Panc1 (cell line): ENCODE measurements at regions not wholly inside any gene's neighbourhood (a gene's known extent, or its start where the extent isn't known, plus 50 kb on each side); places are given as distances from the start of the nearest gene placed in this dataset.

Experiments used
- CTCF ChIP-seq: fragments of 450-650 bp; IDR thresholded peaks from 2 replicates; pipeline ENCODE4 v1.5.1; 2017; ENCODE audit warnings: mild to moderate bottlenecking
- REST ChIP-seq, 2 experiments: IDR thresholded peaks; 2 replicates each; pipeline ENCODE4 v1.6.1; 2011 to 2012; ENCODE audit warnings: low read depth in 2 of 2, control low read depth in 1 of 2, low read length in 1 of 2, mild to moderate bottlenecking in 1 of 2, moderate library complexity in 1 of 2; ENCODE audit not compliant: insufficient read depth in 1 of 2

GRCh38 chr5:14965815-14966214, 94.2 kb upstream of the ANKH start:
- TF ChIP-seq CTCF (no peak), REST (IDR thresholded peaks at IDR 0.05; ENCODE audit: insufficient read depth in 1 of 2, low read depth in 2 of 2, low read length in 1 of 2) (no peak)
